Loucy (cell line): ENCODE measurements at regions not wholly inside any gene's neighbourhood (a gene's known extent, or its start where the extent isn't known, plus 50 kb on each side); places are given as distances from the start of the nearest gene placed in this dataset.

Source experiments
- EZH2phosphoT487 ChIP-seq: fragments of 200-600 bp; IDR thresholded peaks from 2 replicates; pipeline ENCODE4 v1.6.1; 2018; ENCODE audit warnings: antibody characterized with exemption, mild to moderate bottlenecking, moderate library complexity, borderline replicate concordance
- TF ChIP-seq, protein P1 (sequence below): fragments of 200-600 bp; sonication (generic); conservative IDR thresholded peaks from 2 replicates; pipeline ENCODE4 v1.5.1; 2014; ENCODE audit warnings: mild to moderate bottlenecking, antibody characterized with exemption, low read length

DNA sequence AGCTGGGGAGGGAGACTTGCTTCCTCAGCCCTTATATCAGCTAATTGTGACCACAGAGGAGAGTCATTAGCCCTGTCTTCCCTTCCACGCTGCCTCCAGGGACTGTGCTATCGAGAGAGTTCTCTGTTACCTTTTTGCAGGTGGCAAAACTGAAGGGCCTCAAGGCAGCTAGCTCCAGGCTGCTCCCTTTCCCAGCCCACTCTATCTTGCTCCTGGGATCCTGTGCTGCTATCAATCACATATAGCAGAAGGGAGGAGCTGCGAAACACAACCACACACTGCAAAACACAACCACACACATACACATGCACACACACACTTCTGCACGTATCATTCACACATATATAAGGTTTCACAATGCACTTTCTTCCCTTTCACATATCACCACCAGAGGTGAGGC, 205.3 kb upstream of the MTNR1B start:
- TF ChIP-seq, protein P1, sequence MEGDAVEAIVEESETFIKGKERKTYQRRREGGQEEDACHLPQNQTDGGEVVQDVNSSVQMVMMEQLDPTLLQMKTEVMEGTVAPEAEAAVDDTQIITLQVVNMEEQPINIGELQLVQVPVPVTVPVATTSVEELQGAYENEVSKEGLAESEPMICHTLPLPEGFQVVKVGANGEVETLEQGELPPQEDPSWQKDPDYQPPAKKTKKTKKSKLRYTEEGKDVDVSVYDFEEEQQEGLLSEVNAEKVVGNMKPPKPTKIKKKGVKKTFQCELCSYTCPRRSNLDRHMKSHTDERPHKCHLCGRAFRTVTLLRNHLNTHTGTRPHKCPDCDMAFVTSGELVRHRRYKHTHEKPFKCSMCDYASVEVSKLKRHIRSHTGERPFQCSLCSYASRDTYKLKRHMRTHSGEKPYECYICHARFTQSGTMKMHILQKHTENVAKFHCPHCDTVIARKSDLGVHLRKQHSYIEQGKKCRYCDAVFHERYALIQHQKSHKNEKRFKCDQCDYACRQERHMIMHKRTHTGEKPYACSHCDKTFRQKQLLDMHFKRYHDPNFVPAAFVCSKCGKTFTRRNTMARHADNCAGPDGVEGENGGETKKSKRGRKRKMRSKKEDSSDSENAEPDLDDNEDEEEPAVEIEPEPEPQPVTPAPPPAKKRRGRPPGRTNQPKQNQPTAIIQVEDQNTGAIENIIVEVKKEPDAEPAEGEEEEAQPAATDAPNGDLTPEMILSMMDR: no peak
- TF ChIP-seq EZH2phosphoT487: no peak
